GM19238 (cell line): ENCODE measurements at regions not wholly inside any gene's neighbourhood (a gene's known extent, or its start where the extent isn't known, plus 50 kb on each side); places are given as distances from the start of the nearest gene placed in this dataset.

Experiments
- DNase-seq: peaks from one replicate; pipeline ENCODE4 v3.0.0; 2011; ENCODE audit warnings: low spot score; ENCODE audit not compliant: insufficient read length

GRCh38 chr2:104502901-104503300 lies 351.0 kb upstream of the POU3F3 start:
- DNase-seq, result no peak

GRCh38 chr2:104504331-104505073 lies 349.4 kb upstream of the POU3F3 start:
- no peak for DNase-seq

GRCh38 chr2:104518256-104518655 lies 335.7 kb upstream of the POU3F3 start:
- DNase-seq, result no peak

- DNase-seq, result no peak
Measured at GRCh38 chr2:104521247-104521646, 332.7 kb upstream of the POU3F3 start.

- no peak for DNase-seq
Measured at GRCh38 chr2:104523921-104524320, 330.0 kb upstream of the POU3F3 start.

GRCh38 chr2:104528101-104528500 lies 325.8 kb upstream of the POU3F3 start:
- DNase-seq, result no peak

GRCh38 chr2:104531122-104531521 lies 322.8 kb upstream of the POU3F3 start:
- no peak for DNase-seq

GRCh38 chr2:104537116-104537515 lies 316.8 kb upstream of the POU3F3 start:
- no peak for DNase-seq

GRCh38 chr2:104538077-104538476 lies 315.8 kb upstream of the POU3F3 start:
- DNase-seq, result no peak

- no peak for DNase-seq
Measured at GRCh38 chr2:104539649-104540048, 314.3 kb upstream of the POU3F3 start.

- no peak for DNase-seq
Measured at GRCh38 chr2:104545055-104545454, 308.9 kb upstream of the POU3F3 start.

- no peak for DNase-seq
Measured at GRCh38 chr2:104546537-104546936, 307.4 kb upstream of the POU3F3 start.

- DNase-seq, result no peak
Measured at GRCh38 chr2:104547221-104547620, 306.7 kb upstream of the POU3F3 start.

- no peak for DNase-seq
Measured at GRCh38 chr2:104561251-104561650, 292.7 kb upstream of the POU3F3 start.

GRCh38 chr2:104562537-104562936 lies 291.4 kb upstream of the POU3F3 start:
- DNase-seq, result no peak

GRCh38 chr2:104563398-104563996 lies 290.4 kb upstream of the POU3F3 start:
- DNase-seq, result no peak

- no peak for DNase-seq
Measured at GRCh38 chr2:104568247-104568646, 285.7 kb upstream of the POU3F3 start.

GRCh38 chr2:104570259-104570658 lies 283.7 kb upstream of the POU3F3 start:
- no peak for DNase-seq

- no peak for DNase-seq
Measured at GRCh38 chr2:104572834-104573233, 281.1 kb upstream of the POU3F3 start.

GRCh38 chr2:104574367-104574766 lies 279.5 kb upstream of the POU3F3 start:
- DNase-seq, result no peak

- no peak for DNase-seq
Measured at GRCh38 chr2:104577143-104577542, 276.8 kb upstream of the POU3F3 start.

GRCh38 chr2:104582471-104582870 lies 271.4 kb upstream of the POU3F3 start:
- no peak for DNase-seq

GRCh38 chr2:104583811-104584210 lies 270.1 kb upstream of the POU3F3 start:
- DNase-seq, result no peak
